Stimulated activated naive B cell treated with anti-CD40 and anti-IgM and Interleukin-4, amounts not matched to agents 10 μg/mL and 1 μg/mL and 100 μg/mL, for 72 hours (primary cell): ENCODE measurements at regions not wholly inside any gene's neighbourhood (a gene's known extent, or its start where the extent isn't known, plus 50 kb on each side); places are given as distances from the start of the nearest gene placed in this dataset.

Experiments used
- ATAC-seq, 2 donors: fragments of 150-1000 bp; cut with Tn5 transposase; replicated peaks; 2 replicates each; pipeline ENCODE4 v1.10.0; 2021; ENCODE audit warnings: moderate library complexity in 1 of 2
- DNase-seq: peaks from one replicate; pipeline ENCODE4 v3.0.0; 2021
- H3K27ac Mint-ChIP-seq: one replicate; pipeline ENCODE4 v1.8.0; 2022; ENCODE audit warnings: mild to moderate bottlenecking, mixed read lengths
- H3K27me3 Mint-ChIP-seq, 2 donors: one replicate each; pipeline ENCODE4 v1.8.0; 2022; ENCODE audit warnings: mixed read lengths in 2 of 2
- H3K36me3 Mint-ChIP-seq, 2 donors: one replicate each; pipeline ENCODE4 v1.8.0; 2022; ENCODE audit warnings: mixed read lengths in 2 of 2, mild to moderate bottlenecking in 1 of 2
- H3K4me1 Mint-ChIP-seq, 2 donors: one replicate each; pipeline ENCODE4 v1.8.0; 2022; ENCODE audit warnings: mixed read lengths in 2 of 2, mild to moderate bottlenecking in 1 of 2
- H3K4me3 Mint-ChIP-seq, 2 donors: one replicate each; pipeline ENCODE4 v1.8.0; 2022; ENCODE audit warnings: mild to moderate bottlenecking in 2 of 2, mixed read lengths in 2 of 2, moderate library complexity in 1 of 2
- H3K9me3 Mint-ChIP-seq, 2 donors: one replicate each; pipeline ENCODE4 v1.8.0; 2022; ENCODE audit warnings: mixed read lengths in 2 of 2, mild to moderate bottlenecking in 1 of 2

GRCh38 chr4:13316354-13316753, 167.8 kb downstream of the RAB28 start:
- ATAC-seq, result no peak
- DNase-seq, result no peak
- Mint-ChIP-seq H3K27ac (no peak overlapping the region), H3K4me1 (no peaks in the 10 kb centered on the region), H3K9me3 (peaks cover 0 to 3% of the 10 kb centered on the region in 2 donors), H3K4me3 (no peak overlapping the region), H3K27me3 (no peaks in the 10 kb centered on the region), H3K36me3 (peaks cover 3 to 6% of the 10 kb centered on the region in 2 donors)

DNA sequence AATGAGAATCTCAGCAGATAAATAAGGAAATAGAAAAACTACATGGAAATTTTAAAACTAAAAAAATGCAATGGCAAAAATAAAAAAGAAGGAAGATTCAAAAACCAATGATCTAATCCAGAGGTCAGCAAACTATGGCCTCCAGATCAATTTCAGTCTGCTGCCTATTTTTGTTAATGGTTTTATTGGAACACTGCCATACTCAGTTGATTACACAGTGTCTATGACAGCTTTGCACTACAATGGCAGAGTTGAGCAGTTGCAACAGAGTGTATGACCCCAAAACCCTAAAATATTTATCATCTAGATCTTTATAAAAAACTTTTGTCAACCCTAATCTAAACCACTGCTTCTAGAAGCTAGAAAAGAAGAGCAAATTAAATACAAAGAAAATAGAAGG, 170.3 kb downstream of the RAB28 start:
- ATAC-seq, result no peak
- DNase-seq, result no peak
- Mint-ChIP-seq H3K4me1 (no peaks in the 10 kb centered on the region), H3K4me3 (no peak overlapping the region), H3K36me3 (peaks cover 4 to 9% of the 10 kb centered on the region in 2 donors), H3K27ac (no peak overlapping the region), H3K27me3 (no peaks in the 10 kb centered on the region), H3K9me3 (no peaks in the 10 kb centered on the region)

- no peaks in the 10 kb centered on the region for H3K9me3 Mint-ChIP-seq
Observed at GRCh38 chr4:13312264-13312663, 171.9 kb downstream of the RAB28 start.

GRCh38 chr4:13309751-13310150, 174.4 kb downstream of the RAB28 start:
- DNase-seq (no peak), ATAC-seq (no peak)
- H3K27ac Mint-ChIP-seq, result no peak overlapping the region
- H3K27me3 Mint-ChIP-seq, result no peaks in the 10 kb centered on the region
- no peak overlapping the region for H3K4me3 Mint-ChIP-seq
- H3K9me3 Mint-ChIP-seq, result peaks cover 0 to 9% of the 10 kb centered on the region in 2 donors
- H3K36me3 Mint-ChIP-seq, result peaks cover 16 to 21% of the 10 kb centered on the region in 2 donors
- H3K4me1 Mint-ChIP-seq, result peaks cover 0 to 2% of the 10 kb centered on the region in 2 donors

More at GRCh38 chr4:13312264-13312663, 171.9 kb downstream of the RAB28 start:
- H3K4me1 Mint-ChIP-seq, result no peaks in the 10 kb centered on the region
- H3K27me3 Mint-ChIP-seq, result no peaks in the 10 kb centered on the region
- no peak overlapping the region for H3K4me3 Mint-ChIP-seq
- DNase-seq (no peak), ATAC-seq (no peak)
- H3K27ac Mint-ChIP-seq, result no peak overlapping the region
- H3K36me3 Mint-ChIP-seq, result peaks cover 8 to 9% of the 10 kb centered on the region in 2 donors

- Mint-ChIP-seq H3K27ac (no peak overlapping the region), H3K4me1 (peaks cover 0 to 2% of the 10 kb centered on the region in 2 donors), H3K9me3 (peaks cover 2 to 9% of the 10 kb centered on the region in 2 donors), H3K4me3 (no peak overlapping the region), H3K27me3 (no peaks in the 10 kb centered on the region), H3K36me3 (peaks cover 16 to 27% of the 10 kb centered on the region in 2 donors)
- DNase-seq (no peak), ATAC-seq (no peak)
Observed at GRCh38 chr4:13306356-13306755, 177.8 kb downstream of the RAB28 start.

- Mint-ChIP-seq H3K27ac (no peak overlapping the region), H3K9me3 (peaks cover 18 to 26% of the 10 kb centered on the region in 2 donors), H3K36me3 (peaks cover 32 to 56% of the 10 kb centered on the region in 2 donors), H3K4me3 (no peak overlapping the region), H3K4me1 (peaks cover 0 to 2% of the 10 kb centered on the region in 2 donors), H3K27me3 (no peaks in the 10 kb centered on the region)
- DNase-seq, result no peak
- no peak for ATAC-seq
Observed at GRCh38 chr4:13302876-13303275, 181.3 kb downstream of the RAB28 start.

DNA sequence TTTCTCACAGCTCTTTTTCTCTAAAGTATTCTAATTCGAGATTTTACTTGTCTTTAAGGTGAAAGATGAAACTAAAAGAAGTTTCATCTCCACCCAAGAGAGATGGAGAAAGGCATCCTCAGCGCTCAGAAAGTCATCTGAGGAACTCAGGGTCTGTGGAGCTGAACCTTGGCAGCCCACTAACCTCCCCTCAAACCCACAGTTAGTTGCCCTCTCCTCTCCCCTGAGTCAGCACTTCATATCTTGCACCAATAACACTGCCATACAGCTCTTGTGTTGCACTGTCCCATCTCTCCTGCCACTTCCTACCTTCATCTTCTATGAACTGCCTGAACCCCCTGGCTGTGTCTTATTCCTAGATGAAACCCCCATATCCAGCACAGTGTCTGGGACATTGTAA, 184.8 kb downstream of the RAB28 start:
- Mint-ChIP-seq H3K27ac (no peak overlapping the region), H3K4me1 (no peaks in the 10 kb centered on the region), H3K36me3 (peaks cover 34 to 57% of the 10 kb centered on the region in 2 donors), H3K4me3 (no peak overlapping the region), H3K27me3 (no peaks in the 10 kb centered on the region), H3K9me3 (peaks cover 27 to 28% of the 10 kb centered on the region in 2 donors)
- ATAC-seq (no peak), DNase-seq (no peak)

- no peaks in the 10 kb centered on the region for H3K4me1 Mint-ChIP-seq
- no peaks in the 10 kb centered on the region for H3K27me3 Mint-ChIP-seq
- H3K9me3 Mint-ChIP-seq, result peaks cover 27 to 28% of the 10 kb centered on the region in 2 donors
- H3K4me3 Mint-ChIP-seq, result no peak overlapping the region
- ATAC-seq (no peak), DNase-seq (no peak)
- H3K27ac Mint-ChIP-seq, result no peak overlapping the region
- H3K36me3 Mint-ChIP-seq, result peaks cover 34 to 57% of the 10 kb centered on the region in 2 donors
Observed at GRCh38 chr4:13298655-13299054, 185.5 kb downstream of the RAB28 start.

DNA sequence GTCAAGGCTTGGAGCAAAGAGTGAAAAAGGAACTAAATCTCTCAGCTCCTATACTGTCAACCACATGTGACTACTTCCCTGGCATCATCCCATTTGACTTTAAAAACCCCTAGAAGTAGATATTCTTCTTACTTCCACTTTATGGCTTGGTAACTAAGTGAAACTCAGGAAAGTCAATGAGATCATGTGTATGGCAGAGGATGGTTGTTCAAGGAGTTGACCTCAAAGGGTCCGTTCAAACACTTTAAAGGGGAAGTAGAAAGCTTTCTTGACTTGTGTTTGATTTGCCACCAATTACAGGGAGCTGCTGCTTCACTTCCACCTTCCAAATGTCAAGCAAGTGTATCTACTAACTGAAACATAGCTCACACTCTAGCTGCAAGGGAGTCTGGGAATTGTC, 187.2 kb downstream of the RAB28 start:
- ATAC-seq, result peak; percentile 21 to 53
- Mint-ChIP-seq H3K4me3 (no peak overlapping the region), H3K27me3 (no peaks in the 10 kb centered on the region), H3K36me3 (peaks cover 49 to 69% of the 10 kb centered on the region in 2 donors), H3K9me3 (peaks cover 28 to 29% of the 10 kb centered on the region in 2 donors), H3K27ac (no peak overlapping the region), H3K4me1 (no peaks in the 10 kb centered on the region)
- no peak for DNase-seq

DNA sequence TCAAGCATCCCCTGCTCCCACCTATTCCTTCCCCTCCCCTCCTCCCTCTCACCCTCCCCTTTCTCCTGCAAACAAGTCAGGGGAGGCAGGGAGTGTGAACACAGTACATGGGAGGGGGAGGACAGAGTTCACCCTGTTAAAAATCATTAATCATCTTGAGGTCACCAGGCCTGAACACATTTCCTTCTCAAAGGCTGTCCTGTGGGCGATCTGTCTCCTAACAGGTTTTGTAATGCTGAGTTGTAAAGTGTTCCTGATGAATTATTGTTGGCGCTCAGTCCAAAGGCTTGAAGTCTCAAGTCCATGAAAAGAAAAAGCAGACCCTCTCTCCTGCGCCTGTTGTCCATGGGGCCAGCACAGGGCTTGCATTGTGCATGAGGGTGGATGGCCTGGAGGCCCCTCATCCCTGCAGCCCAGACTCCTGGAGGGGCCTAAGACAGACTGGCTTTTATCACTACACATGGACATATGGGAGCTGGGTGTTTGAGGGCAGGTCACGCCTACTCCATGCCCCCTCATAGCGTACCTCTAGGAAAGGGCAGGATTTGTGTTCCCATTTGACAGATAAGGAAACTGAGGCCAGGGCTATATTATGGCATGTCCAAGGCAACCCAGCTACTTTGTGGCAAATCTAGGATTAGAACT, 189.1 kb downstream of the RAB28 start:
- Mint-ChIP-seq H3K9me3 (peaks cover 21 to 24% of the 10 kb centered on the region in 2 donors), H3K36me3 (peaks cover 49 to 67% of the 10 kb centered on the region in 2 donors), H3K27me3 (no peaks in the 10 kb centered on the region), H3K4me3 (no peak overlapping the region), H3K4me1 (no peaks in the 10 kb centered on the region), H3K27ac (no peak overlapping the region)
- no peak for DNase-seq
- ATAC-seq, result no peak

GRCh38 chr4:13292372-13292771, 191.8 kb downstream of the RAB28 start:
- H3K27ac Mint-ChIP-seq, result no peak overlapping the region
- no peak for DNase-seq
- no peak for ATAC-seq
- peaks cover 39 to 45% of the 10 kb centered on the region in 2 donors for H3K36me3 Mint-ChIP-seq
- no peak overlapping the region for H3K4me3 Mint-ChIP-seq
- H3K27me3 Mint-ChIP-seq, result peaks cover 0 to 12% of the 10 kb centered on the region in 2 donors
- H3K4me1 Mint-ChIP-seq, result no peaks in the 10 kb centered on the region
- H3K9me3 Mint-ChIP-seq, result peaks cover 19 to 28% of the 10 kb centered on the region in 2 donors

GRCh38 chr4:13289391-13289790, 194.7 kb downstream of the RAB28 start:
- no peaks in the 10 kb centered on the region for H3K4me1 Mint-ChIP-seq
- ATAC-seq (no peak), DNase-seq (no peak)
- H3K27me3 Mint-ChIP-seq, result peaks cover 0 to 12% of the 10 kb centered on the region in 2 donors
- no peak overlapping the region for H3K27ac Mint-ChIP-seq
- H3K4me3 Mint-ChIP-seq, result no peak overlapping the region
- H3K36me3 Mint-ChIP-seq, result peaks cover 33 to 34% of the 10 kb centered on the region in 2 donors
- peaks cover 12 to 28% of the 10 kb centered on the region in 2 donors for H3K9me3 Mint-ChIP-seq

- Mint-ChIP-seq H3K9me3 (peaks cover 12 to 23% of the 10 kb centered on the region in 2 donors), H3K36me3 (peaks cover 5 to 9% of the 10 kb centered on the region in 2 donors), H3K27ac (no peak overlapping the region), H3K4me3 (no peak overlapping the region), H3K27me3 (peaks cover 0 to 12% of the 10 kb centered on the region in 2 donors), H3K4me1 (no peaks in the 10 kb centered on the region)
- DNase-seq (no peak), ATAC-seq (no peak)
Observed at GRCh38 chr4:13285336-13285735, 198.8 kb downstream of the RAB28 start.

- ATAC-seq (no peak), DNase-seq (no peak)
- Mint-ChIP-seq H3K36me3 (peaks cover 3 to 6% of the 10 kb centered on the region in 2 donors), H3K27me3 (peaks cover 0 to 12% of the 10 kb centered on the region in 2 donors), H3K27ac (no peak overlapping the region), H3K4me3 (no peak overlapping the region), H3K4me1 (no peaks in the 10 kb centered on the region), H3K9me3 (peaks cover 12 to 21% of the 10 kb centered on the region in 2 donors)
Observed at GRCh38 chr4:13284932-13285331, 199.2 kb downstream of the RAB28 start.

DNA sequence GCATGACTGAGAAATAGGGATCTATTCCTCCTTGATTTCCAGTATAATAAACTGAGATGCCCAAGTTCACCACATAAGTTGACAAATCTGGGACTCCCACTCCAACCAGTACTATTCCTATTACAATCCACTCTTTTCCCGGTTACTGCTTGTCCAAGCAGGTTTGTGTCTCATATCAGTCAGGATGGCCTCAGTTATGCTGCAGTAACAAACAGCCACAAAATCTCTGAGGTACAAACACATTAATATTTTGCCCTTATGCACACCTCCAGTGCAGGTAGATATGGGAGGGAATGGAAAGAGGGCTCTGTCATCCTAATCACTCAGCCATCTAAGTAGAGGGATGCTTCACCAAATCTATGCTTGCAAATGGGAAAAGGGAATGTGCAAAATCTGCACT, 207.8 kb downstream of the RAB28 start:
- Mint-ChIP-seq H3K4me3 (no peak overlapping the region), H3K27me3 (no peaks in the 10 kb centered on the region), H3K4me1 (no peaks in the 10 kb centered on the region), H3K27ac (no peak overlapping the region), H3K9me3 (peaks cover 24 to 25% of the 10 kb centered on the region in 2 donors), H3K36me3 (peaks cover 16 to 33% of the 10 kb centered on the region in 2 donors)
- DNase-seq, result no peak
- no peak for ATAC-seq
